ENCODE measurements at regions not wholly inside any gene's neighbourhood (a gene's known extent, or its start where the extent isn't known, plus 50 kb on each side); places are given as distances from the start of the nearest gene placed in this dataset.

GRCh38 chr4:132125131-132125530 lies 1024.0 kb upstream of the PCDH10 start:
- DNase-seq (no peak), ATAC-seq (ENCODE audit: insufficient read depth, low FRiP score) (no peak)
- H3K9me3 ChIP-seq (ENCODE audit: control insufficient read depth in 4 of 4, insufficient read depth in 3 of 4, low read length in 3 of 4), result no peaks in the 10 kb centered on the region
- 43 to 61% methylated on average over 2 of the region's 2 CpGs for WGBS, 2 donors
- no peak overlapping the region for H3K4me3 ChIP-seq
- no peaks in the 10 kb centered on the region for H3K27me3 ChIP-seq (ENCODE audit: control insufficient read depth in 3 of 3, insufficient read depth in 3 of 3, low read length in 2 of 3)
- no peak for TF ChIP-seq CTCF (IDR thresholded peaks at IDR 0.05; ENCODE audit: control extremely low read depth, extremely low read depth)
- H3K4me1 ChIP-seq (ENCODE audit: control insufficient read depth in 5 of 5, insufficient read depth in 5 of 5, low read length in 5 of 5), result no peaks in the 10 kb centered on the region
- no peak overlapping the region for H3K27ac ChIP-seq (ENCODE audit: low read depth in 1 of 2, low read length in 1 of 2)
- H3K36me3 ChIP-seq (ENCODE audit: control insufficient read depth in 4 of 4, insufficient read depth in 4 of 4, low read length in 4 of 4), result no peaks in the 10 kb centered on the region
- no peak overlapping the region for H3K9ac ChIP-seq (ENCODE audit: insufficient read depth in 1 of 2, low read length in 2 of 2)

GRCh38 chr4:132132433-132132832 lies 1016.7 kb upstream of the PCDH10 start:
- ATAC-seq (ENCODE audit: insufficient read depth, low FRiP score), result no peak
- no peak for TF ChIP-seq CTCF (IDR thresholded peaks at IDR 0.05; ENCODE audit: control extremely low read depth, extremely low read depth)
- Histone ChIP-seq H3K27me3 (ENCODE audit: control insufficient read depth in 3 of 3, insufficient read depth in 3 of 3, low read length in 2 of 3) (no peaks in the 10 kb centered on the region), H3K9me3 (ENCODE audit: control insufficient read depth in 4 of 4, insufficient read depth in 3 of 4, low read length in 3 of 4) (no peaks in the 10 kb centered on the region), H3K9ac (ENCODE audit: insufficient read depth in 1 of 2, low read length in 2 of 2) (no peak overlapping the region), H3K4me3 (no peak overlapping the region), H3K36me3 (ENCODE audit: control insufficient read depth in 4 of 4, insufficient read depth in 4 of 4, low read length in 4 of 4) (no peaks in the 10 kb centered on the region), H3K27ac (ENCODE audit: low read depth in 1 of 2, low read length in 1 of 2) (no peak overlapping the region), H3K4me1 (ENCODE audit: control insufficient read depth in 5 of 5, insufficient read depth in 5 of 5, low read length in 5 of 5) (peaks cover 0 to 6% (median 0%) of the 10 kb centered on the region in 5 donors)
- WGBS, 2 donors, result 57 to 70% methylated on average over 2 of the region's 2 CpGs
- DNase-seq, result peak in 1 of 3 donors; percentile 4

- Histone ChIP-seq H3K27me3 (ENCODE audit: control insufficient read depth in 3 of 3, insufficient read depth in 3 of 3, low read length in 2 of 3) (no peaks in the 10 kb centered on the region), H3K4me1 (ENCODE audit: control insufficient read depth in 5 of 5, insufficient read depth in 5 of 5, low read length in 5 of 5) (no peaks in the 10 kb centered on the region), H3K9me3 (ENCODE audit: control insufficient read depth in 4 of 4, insufficient read depth in 3 of 4, low read length in 3 of 4) (peaks cover 0 to 4% (median 0%) of the 10 kb centered on the region in 4 donors), H3K4me3 (no peak overlapping the region), H3K36me3 (ENCODE audit: control insufficient read depth in 4 of 4, insufficient read depth in 4 of 4, low read length in 4 of 4) (no peaks in the 10 kb centered on the region), H3K9ac (ENCODE audit: insufficient read depth in 1 of 2, low read length in 2 of 2) (no peak overlapping the region), H3K27ac (ENCODE audit: low read depth in 1 of 2, low read length in 1 of 2) (no peak overlapping the region)
- no peak for TF ChIP-seq CTCF (IDR thresholded peaks at IDR 0.05; ENCODE audit: control extremely low read depth, extremely low read depth)
- ATAC-seq (ENCODE audit: insufficient read depth, low FRiP score) (no peak), DNase-seq (no peak)
- 87 to 94% methylated on average over 5 of the region's 5 CpGs for WGBS, 2 donors
Measured at GRCh38 chr4:132169660-132170059, 979.4 kb upstream of the PCDH10 start.

- Histone ChIP-seq H3K4me1 (ENCODE audit: control insufficient read depth in 5 of 5, insufficient read depth in 5 of 5, low read length in 5 of 5) (no peaks in the 10 kb centered on the region), H3K9ac (ENCODE audit: insufficient read depth in 1 of 2, low read length in 2 of 2) (no peak overlapping the region), H3K4me3 (no peak overlapping the region), H3K36me3 (ENCODE audit: control insufficient read depth in 4 of 4, insufficient read depth in 4 of 4, low read length in 4 of 4) (no peaks in the 10 kb centered on the region), H3K27ac (ENCODE audit: low read depth in 1 of 2, low read length in 1 of 2) (no peak overlapping the region), H3K9me3 (ENCODE audit: control insufficient read depth in 4 of 4, insufficient read depth in 3 of 4, low read length in 3 of 4) (peaks cover 0 to 5% (median 0%) of the 10 kb centered on the region in 4 donors), H3K27me3 (ENCODE audit: control insufficient read depth in 3 of 3, insufficient read depth in 3 of 3, low read length in 2 of 3) (no peaks in the 10 kb centered on the region)
- no peak for TF ChIP-seq CTCF (IDR thresholded peaks at IDR 0.05; ENCODE audit: control extremely low read depth, extremely low read depth)
- ATAC-seq (ENCODE audit: insufficient read depth, low FRiP score) (no peak), DNase-seq (no peak)
- WGBS, 2 donors, result 85 to 88% methylated on average over 2 of the region's 2 CpGs
Measured at GRCh38 chr4:132180020-132180427, 969.1 kb upstream of the PCDH10 start.
